ENCODE measurements at regions not wholly inside any gene's neighbourhood (a gene's known extent, or its start where the extent isn't known, plus 50 kb on each side); places are given as distances from the start of the nearest gene placed in this dataset.

DNA sequence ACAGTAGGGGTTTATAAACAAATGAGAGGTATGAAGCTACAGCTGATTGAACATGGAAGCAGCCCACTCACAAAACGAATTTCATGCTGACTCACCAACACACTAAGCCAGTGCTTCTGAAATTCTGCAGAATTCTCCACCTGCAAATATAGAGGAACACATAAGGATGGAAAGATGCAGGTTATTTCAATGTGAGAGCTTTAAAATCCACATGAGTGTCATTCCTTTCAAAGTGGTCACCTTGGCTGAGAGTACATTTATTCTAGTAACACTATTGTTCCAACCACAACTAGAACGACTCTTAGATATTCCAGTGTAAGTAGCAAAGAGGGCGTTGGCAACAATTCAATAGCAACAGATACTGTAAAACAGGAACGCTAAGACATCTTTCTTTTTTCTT lies 189.9 kb upstream of the TSC22D2 start:
- DNase-seq (ENCODE audit: low read depth in 2 of 2) = no peak
- TF ChIP-seq, protein P1, sequence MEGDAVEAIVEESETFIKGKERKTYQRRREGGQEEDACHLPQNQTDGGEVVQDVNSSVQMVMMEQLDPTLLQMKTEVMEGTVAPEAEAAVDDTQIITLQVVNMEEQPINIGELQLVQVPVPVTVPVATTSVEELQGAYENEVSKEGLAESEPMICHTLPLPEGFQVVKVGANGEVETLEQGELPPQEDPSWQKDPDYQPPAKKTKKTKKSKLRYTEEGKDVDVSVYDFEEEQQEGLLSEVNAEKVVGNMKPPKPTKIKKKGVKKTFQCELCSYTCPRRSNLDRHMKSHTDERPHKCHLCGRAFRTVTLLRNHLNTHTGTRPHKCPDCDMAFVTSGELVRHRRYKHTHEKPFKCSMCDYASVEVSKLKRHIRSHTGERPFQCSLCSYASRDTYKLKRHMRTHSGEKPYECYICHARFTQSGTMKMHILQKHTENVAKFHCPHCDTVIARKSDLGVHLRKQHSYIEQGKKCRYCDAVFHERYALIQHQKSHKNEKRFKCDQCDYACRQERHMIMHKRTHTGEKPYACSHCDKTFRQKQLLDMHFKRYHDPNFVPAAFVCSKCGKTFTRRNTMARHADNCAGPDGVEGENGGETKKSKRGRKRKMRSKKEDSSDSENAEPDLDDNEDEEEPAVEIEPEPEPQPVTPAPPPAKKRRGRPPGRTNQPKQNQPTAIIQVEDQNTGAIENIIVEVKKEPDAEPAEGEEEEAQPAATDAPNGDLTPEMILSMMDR (IDR thresholded peaks at IDR 0.05; ENCODE audit: low read depth, low read length) = no peak
- H3K4me3 ChIP-seq (replicated peaks in 1 of 2; ENCODE audit: low read depth in 2 of 2, low read length in 2 of 2) = no peak overlapping the region

DNA sequence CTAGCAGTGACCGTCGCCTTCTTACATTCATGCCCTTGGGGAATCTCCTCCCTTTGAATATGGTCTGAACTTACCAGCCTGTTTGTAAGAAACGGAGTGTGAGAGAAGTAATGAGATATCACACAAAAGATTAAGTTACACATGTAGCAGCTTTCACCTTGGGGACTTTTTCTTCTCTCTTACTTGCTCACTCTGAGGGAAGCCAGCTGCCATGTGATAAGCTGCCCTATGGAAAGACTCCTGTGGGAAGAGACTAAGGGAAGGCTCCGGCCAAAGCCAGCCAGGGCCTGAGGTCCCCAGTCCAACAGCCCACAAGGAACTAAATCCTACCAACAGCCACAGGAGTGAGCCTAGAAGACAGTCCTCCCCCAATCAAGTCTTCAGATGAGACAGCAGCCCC lies 190.4 kb upstream of the TSC22D2 start:
- no peak for DNase-seq (ENCODE audit: low read depth in 2 of 2)
- TF ChIP-seq, protein P1 (IDR thresholded peaks at IDR 0.05; ENCODE audit: low read depth, low read length) = no peak
- H3K4me3 ChIP-seq (replicated peaks in 1 of 2; ENCODE audit: low read depth in 2 of 2, low read length in 2 of 2) = no peak overlapping the region

DNA sequence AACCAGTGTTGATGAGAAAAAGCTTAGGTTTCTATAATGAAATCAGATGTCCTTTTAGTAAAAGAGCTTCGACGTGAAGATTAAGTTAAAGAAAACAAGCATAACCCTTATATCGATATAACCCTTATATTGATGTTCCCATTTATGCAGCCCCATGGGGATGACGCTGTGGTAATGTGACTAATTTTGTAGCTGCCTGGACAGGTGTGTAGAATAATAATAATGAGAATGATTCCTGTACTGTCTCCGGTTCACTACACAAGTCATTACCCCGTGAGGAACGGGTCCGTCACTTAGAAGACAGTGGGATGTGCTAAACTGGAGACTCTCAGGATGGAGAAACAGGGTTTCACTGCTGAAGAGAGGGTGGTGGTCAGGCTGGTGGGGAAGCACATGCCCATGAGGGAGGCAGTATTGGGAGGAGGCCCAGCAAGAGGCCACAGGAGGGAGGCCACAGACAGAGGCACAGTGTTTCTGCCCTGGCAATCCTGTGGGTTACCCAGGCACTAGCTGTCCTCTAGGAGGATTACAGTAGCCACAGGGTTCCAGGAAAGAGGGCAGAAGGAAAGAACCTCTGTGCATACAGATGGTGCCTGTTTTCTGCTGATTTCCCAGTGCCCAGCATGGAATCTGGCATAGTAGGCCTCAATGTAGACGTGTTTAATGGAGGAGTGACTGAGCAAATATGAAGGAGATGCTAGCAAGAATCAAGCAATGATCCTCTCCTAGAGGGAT lies 191.1 kb upstream of the TSC22D2 start:
- DNase-seq (ENCODE audit: low read depth in 2 of 2) = no peak
- TF ChIP-seq, protein P1 (IDR thresholded peaks at IDR 0.05; ENCODE audit: low read depth, low read length) = no peak
- H3K4me3 ChIP-seq (replicated peaks in 1 of 2; ENCODE audit: low read depth in 2 of 2, low read length in 2 of 2) = no peak overlapping the region

DNA sequence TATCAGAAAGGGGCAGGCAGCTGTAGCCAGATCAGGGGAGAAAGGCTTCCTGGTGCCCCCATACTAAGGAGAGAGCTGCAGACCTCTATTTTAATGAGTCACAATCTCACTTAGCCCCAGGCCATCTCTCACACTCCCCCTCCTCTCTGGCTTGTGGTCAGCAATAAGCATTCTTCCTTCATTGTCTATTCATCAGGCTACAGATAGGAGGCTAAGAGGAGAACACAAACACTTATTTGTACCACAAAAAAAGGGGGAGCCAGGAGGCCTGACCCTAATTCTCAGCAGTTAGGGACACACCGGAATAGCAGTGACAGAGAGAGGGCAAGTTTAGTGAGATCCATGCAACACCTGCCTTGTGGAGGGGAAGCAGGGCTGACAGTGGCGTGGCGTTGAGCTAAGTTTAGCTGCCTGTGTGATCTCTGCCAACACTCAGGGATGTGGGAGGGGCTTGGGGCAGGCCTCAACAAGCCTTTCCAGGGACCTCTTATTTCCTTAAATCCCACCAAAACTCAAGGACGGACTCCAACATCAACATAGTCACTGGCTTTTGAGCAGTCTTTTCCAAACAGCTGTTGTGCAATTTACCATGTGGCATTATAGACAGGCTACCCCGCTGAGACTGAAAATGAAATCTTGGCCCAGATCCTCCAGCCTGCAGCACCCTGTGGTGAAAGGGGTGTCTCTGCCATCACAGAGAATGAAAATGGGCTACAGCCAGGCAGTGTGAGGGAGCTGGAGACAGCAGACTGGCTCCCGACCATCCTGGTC lies 191.9 kb upstream of the TSC22D2 start:
- peak in 1 of 2 donors; percentile 82 for DNase-seq (ENCODE audit: low read depth in 2 of 2)
- H3K4me3 ChIP-seq (replicated peaks in 1 of 2; ENCODE audit: low read depth in 2 of 2, low read length in 2 of 2) = no peak overlapping the region
- TF ChIP-seq, protein P1 (IDR thresholded peaks at IDR 0.05; ENCODE audit: low read depth, low read length) = no peak

DNA sequence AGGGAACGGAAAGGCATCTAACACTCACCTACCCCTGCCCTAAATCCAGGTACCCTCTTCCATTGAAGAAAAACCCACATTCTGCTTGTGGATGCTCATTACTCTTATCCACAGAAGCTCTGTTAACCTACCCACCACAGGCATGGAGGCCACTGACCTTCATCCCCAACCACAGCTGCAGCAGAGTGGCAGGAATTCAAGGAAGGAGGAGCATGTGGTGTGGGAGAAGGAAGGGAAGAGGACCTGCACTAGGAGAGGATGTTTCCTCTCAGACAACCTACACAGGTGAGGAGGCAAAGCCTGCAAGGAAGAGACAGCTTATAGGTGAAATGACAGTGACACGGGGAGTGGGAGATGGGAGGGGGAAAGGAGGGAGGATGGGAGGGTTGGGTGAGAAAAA lies 192.5 kb upstream of the TSC22D2 start:
- TF ChIP-seq, protein P1 (IDR thresholded peaks at IDR 0.05; ENCODE audit: low read depth, low read length) = no peak
- H3K4me3 ChIP-seq (replicated peaks in 1 of 2; ENCODE audit: low read depth in 2 of 2, low read length in 2 of 2) = no peak overlapping the region
- peak in 1 of 2 donors; percentile 18 for DNase-seq (ENCODE audit: low read depth in 2 of 2)

DNA sequence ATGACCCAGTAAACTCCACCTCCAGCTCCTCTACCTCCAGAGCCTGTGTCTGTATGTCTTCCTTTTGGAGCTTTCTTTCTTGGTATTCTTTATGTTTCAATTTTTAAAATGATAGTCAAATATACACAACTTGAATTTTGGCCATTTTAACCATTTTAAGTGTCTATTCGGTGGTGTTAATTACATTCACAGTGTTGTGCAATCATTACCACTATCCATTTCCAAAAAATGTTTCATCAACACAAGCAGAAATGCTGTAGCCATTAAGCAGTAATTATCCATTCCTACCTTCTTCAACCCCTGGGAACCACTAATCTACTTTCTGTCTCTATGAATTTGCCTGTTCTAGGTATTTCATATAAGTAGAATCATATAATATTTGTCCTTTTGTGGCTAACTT lies 194.5 kb upstream of the TSC22D2 start:
- DNase-seq (ENCODE audit: low read depth in 2 of 2) = no peak
- no peak overlapping the region for H3K4me3 ChIP-seq (replicated peaks in 1 of 2; ENCODE audit: low read depth in 2 of 2, low read length in 2 of 2)
- TF ChIP-seq, protein P1 (IDR thresholded peaks at IDR 0.05; ENCODE audit: low read depth, low read length) = no peak
